ENCODE measurements at regions not wholly inside any gene's neighbourhood (a gene's known extent, or its start where the extent isn't known, plus 50 kb on each side); places are given as distances from the start of the nearest gene placed in this dataset.
A peak's percentile ranks its signal among the peaks of the same experiment; 100 is the strongest.

DNA sequence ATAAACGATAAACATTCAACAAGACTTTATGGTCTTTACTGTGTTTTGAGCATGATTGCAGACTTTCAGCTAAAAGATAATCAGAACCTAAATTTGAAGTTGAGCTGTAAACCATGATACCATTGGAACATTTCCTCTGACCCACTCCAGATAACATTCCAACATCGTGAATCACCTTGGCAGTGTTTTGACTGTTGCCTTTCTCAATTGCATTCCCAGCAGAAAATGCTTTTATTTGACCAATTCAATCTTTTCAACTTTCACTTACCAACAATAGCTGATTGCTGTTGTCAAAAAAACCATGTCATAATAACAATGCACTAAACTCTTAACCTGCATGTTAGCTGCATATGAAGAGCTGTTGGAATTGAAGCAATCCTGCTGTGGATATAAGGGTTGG lies 165.5 kb downstream of the MDFIC start:
- DNase-seq (ENCODE audit: low read depth in 2 of 2) = peak; percentile 67 to 70

DNA sequence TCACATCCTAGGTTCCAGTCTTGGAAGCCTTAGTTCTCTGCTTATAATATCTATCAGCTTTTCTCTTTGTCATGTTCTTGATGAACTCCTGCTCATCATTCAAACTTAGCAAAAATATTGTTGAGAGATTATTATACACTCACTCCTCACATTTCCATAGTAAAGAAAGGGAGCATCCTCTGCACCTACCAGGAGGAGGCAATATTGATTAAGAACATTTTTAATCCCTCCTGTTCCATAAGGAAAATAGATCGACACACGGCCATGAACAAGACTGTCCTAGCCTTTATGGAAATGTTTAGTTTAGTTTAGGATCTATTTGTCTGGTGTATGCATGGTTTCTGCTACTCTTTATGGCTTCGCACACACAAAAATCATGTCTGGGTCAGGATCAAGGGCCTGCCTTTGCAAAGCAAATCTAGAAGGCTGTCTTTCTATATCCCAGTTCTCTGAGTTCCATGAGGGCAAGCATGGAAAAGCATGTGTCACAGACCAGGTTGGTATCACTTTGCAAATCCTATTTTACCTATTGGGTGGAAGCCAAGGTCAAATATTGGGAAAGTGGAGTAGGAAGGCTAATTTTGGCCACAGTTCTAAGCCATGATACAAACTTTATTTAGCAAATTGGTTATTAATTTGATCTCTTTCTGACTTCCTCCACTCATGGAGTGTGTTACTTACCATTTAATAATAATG lies 164.4 kb downstream of the MDFIC start:
- DNase-seq (ENCODE audit: low read depth in 2 of 2) = no peak

DNA sequence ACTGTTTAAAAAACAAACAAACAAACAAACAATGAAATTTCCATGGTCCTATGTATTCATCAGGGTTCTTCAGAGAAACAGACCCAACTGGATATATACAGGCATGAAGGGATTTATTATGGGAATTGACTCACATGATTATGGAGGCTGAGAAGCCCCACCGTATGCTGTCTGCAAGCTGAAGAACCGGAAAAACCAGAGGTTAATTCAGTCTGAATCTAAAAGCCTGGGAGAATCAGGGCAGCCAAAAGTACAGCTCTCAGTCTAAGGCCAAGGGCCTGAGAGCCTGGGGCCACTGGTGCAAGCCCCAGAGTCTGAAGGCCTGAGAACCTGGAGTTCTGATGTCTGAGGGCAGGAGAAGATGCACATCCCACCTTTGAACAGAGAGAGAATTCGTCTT lies 163.5 kb downstream of the MDFIC start:
- no peak for DNase-seq (ENCODE audit: low read depth in 2 of 2)

DNA sequence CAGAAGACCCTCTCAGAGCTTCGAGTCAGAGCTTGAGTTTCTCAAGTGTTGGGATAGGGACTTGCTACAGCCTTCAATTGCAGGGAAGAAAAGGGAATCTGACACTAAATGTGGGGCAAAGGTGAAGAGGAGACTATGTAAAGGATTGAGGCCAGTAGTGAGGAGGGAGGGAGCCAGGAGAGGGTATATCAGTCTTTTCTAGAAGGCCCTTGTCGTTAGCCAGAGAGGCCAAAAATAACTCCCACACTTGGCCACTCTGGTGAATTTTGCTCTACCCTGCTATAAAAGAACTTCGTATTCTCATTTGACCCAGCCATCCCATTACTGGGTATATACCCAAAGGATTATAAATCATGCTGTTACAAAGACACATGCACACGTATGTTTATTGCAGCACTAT lies 162.0 kb downstream of the MDFIC start:
- DNase-seq (ENCODE audit: low read depth in 2 of 2) = no peak

DNA sequence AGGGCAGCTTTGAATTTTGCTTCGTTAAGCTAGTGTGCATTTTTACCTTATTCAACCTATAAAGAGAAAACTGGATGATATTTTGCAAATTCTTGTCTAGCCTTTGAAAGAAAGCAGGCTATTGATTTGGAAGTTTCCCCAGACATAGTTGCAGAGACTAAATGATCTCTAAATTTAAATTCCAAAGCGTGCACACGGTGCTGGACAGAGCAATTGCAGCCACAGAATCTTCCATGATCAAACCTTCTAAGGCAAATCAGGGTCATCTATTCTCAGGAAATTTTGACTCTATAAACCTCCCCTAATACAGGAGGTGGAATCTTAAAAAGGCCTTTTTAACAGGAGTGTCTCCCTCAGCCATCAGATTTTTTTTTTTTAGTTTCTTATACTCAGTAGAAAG lies 159.9 kb downstream of the MDFIC start:
- DNase-seq (ENCODE audit: low read depth in 2 of 2) = no peak

DNA sequence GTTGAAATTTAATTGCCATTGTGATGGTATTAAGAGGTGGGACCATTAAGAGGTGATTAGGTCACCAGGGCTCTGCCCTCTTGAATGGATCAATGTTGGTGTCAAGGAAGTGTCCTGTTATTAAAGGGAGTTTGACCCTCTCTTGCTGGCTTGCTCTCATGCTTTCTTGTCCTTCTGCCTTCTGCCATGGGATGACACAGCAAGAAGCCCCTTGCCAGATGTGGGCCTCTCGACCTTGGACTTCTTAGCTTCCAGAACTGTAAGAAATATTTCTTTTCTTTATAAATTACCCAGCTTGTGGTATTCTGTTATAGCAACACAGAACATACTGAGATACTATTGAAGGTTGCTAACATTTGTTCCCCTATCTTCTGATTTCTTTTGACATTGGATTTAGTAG lies 157.0 kb downstream of the MDFIC start:
- no peak for DNase-seq (ENCODE audit: low read depth in 2 of 2)

DNA sequence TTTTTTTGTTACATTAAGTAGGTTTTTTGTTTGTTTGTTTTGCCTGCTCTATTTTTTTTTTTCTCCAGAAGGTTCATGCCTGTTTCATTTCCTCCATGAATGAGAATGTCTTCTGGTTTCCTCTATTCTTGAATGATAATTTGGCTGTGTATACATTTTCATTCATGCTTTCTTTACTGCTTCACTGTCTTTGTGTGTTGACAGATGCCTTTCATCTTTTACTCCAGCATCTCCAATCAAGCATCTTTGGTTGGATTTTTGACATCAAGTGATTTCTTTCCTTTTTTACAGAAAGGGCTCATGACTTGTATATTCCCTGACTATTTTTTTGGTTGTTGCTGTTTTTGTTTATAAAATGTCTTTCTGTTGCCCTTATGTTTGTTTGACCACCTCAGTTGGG lies 156.5 kb downstream of the MDFIC start:
- DNase-seq (ENCODE audit: low read depth in 2 of 2) = no peak

DNA sequence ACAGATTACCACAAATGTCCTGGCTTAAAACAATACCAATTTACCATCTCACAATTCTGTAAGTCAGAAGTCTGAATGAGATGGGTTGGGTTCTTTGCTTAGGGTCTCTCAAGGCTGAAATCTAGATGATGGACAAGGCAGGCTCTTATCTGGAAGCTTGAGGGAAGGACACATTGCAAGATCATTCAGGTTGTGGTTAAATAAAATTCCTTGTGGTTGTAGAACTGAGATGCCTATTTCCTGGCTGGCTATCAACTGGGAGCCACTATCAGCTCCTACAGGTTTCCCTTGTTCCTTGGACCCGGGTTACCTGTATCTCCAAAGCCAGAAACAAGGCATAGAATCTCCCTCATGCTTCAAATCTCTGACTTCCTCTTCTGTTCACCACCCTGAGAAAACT lies 148.4 kb downstream of the MDFIC start:
- DNase-seq (ENCODE audit: low read depth in 2 of 2) = no peak

Data from fibroblast of skin of left biceps (primary cell).